ENCODE measurements at regions not wholly inside any gene's neighbourhood (a gene's known extent, or its start where the extent isn't known, plus 50 kb on each side); places are given as distances from the start of the nearest gene placed in this dataset.
A peak's percentile ranks its signal among the peaks of the same experiment; 100 is the strongest.

- TF ChIP-seq POLR2A (IDR thresholded peaks at IDR 0.05) = no peak
- TF ChIP-seq, protein P1, sequence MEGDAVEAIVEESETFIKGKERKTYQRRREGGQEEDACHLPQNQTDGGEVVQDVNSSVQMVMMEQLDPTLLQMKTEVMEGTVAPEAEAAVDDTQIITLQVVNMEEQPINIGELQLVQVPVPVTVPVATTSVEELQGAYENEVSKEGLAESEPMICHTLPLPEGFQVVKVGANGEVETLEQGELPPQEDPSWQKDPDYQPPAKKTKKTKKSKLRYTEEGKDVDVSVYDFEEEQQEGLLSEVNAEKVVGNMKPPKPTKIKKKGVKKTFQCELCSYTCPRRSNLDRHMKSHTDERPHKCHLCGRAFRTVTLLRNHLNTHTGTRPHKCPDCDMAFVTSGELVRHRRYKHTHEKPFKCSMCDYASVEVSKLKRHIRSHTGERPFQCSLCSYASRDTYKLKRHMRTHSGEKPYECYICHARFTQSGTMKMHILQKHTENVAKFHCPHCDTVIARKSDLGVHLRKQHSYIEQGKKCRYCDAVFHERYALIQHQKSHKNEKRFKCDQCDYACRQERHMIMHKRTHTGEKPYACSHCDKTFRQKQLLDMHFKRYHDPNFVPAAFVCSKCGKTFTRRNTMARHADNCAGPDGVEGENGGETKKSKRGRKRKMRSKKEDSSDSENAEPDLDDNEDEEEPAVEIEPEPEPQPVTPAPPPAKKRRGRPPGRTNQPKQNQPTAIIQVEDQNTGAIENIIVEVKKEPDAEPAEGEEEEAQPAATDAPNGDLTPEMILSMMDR (IDR thresholded peaks at IDR 0.05) = no peak
- Histone ChIP-seq H3K27me3 (no peaks in the 10 kb centered on the region), H3K27ac (no peak overlapping the region), H3K4me1 (no peaks in the 10 kb centered on the region), H3K9me3 (no peaks in the 10 kb centered on the region), H3K4me3 (no peak overlapping the region), H3K36me3 (no peaks in the 10 kb centered on the region)
- ATAC-seq (peak in 2 of 4 donors; percentile 26 to 54), DNase-seq (no peak)
- intact Hi-C loops (cut with DNase I) = no loop called here
- WGBS, 4 donors = 58 to 70% (median 58%) methylated on average over 3 of the region's 3 CpGs
Measured at GRCh38 chr4:162957521-162958143, 209.1 kb downstream of the NAF1 start.

DNA sequence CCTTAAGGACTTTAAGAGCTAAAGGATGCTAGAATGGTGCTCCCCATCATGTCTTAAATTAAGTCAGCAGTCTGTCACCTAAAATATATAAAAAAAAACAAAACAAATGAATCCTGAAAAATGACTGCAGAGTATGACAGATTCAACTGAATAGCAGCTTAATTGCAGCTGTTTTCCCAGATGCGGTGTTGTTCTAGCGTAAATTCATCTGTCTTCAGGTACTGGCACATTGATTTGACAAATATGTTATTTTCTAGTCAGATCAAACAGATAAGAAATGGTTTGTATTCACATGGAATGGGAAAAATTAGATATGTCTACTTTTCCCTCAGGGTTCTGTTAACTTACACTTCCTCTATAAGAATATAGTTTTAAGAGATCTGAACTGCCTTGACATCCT lies 211.7 kb downstream of the NAF1 start:
- no peaks in the 10 kb centered on the region for H3K4me1 ChIP-seq
- no peak for ATAC-seq
- 92 to 95% (median 94%) methylated on average over 2 of the region's 2 CpGs for WGBS, 4 donors
- no peaks in the 10 kb centered on the region for H3K27me3 ChIP-seq
- no peaks in the 10 kb centered on the region for H3K9me3 ChIP-seq
- no peak for DNase-seq
- TF ChIP-seq, protein P1 (IDR thresholded peaks at IDR 0.05) = no peak
- no peak for TF ChIP-seq POLR2A (IDR thresholded peaks at IDR 0.05)
- no peak overlapping the region for H3K27ac ChIP-seq
- H3K4me3 ChIP-seq = no peak overlapping the region
- no peaks in the 10 kb centered on the region for H3K36me3 ChIP-seq
- intact Hi-C loops (cut with DNase I) = no loop called here

- Histone ChIP-seq H3K4me3 (no peak overlapping the region), H3K9me3 (no peaks in the 10 kb centered on the region), H3K36me3 (no peaks in the 10 kb centered on the region), H3K4me1 (no peaks in the 10 kb centered on the region), H3K27ac (no peak overlapping the region), H3K27me3 (no peaks in the 10 kb centered on the region)
- no peak for ATAC-seq
- TF ChIP-seq, protein P1 (IDR thresholded peaks at IDR 0.05) = no peak
- no peak for TF ChIP-seq POLR2A (IDR thresholded peaks at IDR 0.05)
- WGBS, 4 donors = 82 to 84% (median 83%) methylated on average over 3 of the region's 3 CpGs
- intact Hi-C loops (cut with DNase I) = no loop called here
- no peak for DNase-seq
Measured at GRCh38 chr4:162952232-162952631, 214.5 kb downstream of the NAF1 start.

DNA sequence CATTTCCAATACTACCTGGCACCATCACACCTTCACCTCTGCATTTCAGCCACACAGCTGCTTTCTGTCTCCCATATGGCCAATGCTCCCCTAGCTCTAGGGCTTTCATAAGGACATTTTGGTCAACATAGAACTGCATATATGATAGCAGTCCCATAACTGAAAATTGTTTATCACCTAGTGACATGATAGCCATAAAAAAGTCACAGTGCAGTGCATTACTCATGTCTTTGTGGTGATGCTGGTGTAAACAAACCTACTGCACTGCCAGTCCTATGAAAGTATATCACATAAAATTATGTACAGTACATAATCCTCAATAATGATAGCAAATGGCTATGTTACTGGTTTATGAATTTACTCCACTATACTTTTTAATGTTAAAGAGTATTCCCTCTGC lies 221.0 kb downstream of the NAF1 start:
- Histone ChIP-seq H3K27me3 (no peaks in the 10 kb centered on the region), H3K36me3 (no peaks in the 10 kb centered on the region), H3K9me3 (no peaks in the 10 kb centered on the region), H3K4me3 (no peak overlapping the region), H3K4me1 (no peaks in the 10 kb centered on the region), H3K27ac (no peak overlapping the region)
- DNase-seq = no peak
- ATAC-seq = no peak
- intact Hi-C loops (cut with DNase I) = no loop called here
- no peak for TF ChIP-seq POLR2A (IDR thresholded peaks at IDR 0.05)
- TF ChIP-seq, protein P1 (IDR thresholded peaks at IDR 0.05) = no peak
